Sciatic nerve (tissue), 2 donors: ENCODE measurements at regions not wholly inside any gene's neighbourhood (a gene's known extent, or its start where the extent isn't known, plus 50 kb on each side); places are given as distances from the start of the nearest gene placed in this dataset.
"Not testable (repeated sequence)": the region's sequence is repeated elsewhere in the genome, so short reads cannot be mapped to it uniquely, and the experiment has no call there.

ENCODE experiments used
- ATAC-seq: fragments of 200-7000 bp; cut with Tn5 transposase; one replicate; pipeline ENCODE4 v1.9.1; 2020; ENCODE audit warnings: mild to moderate bottlenecking, moderate library complexity
- DNase-seq: peaks from one replicate; pipeline ENCODE4 v3.0.0-alpha.2; 2020; ENCODE audit warnings: low spot score
- intact Hi-C: fragments of 100-400 bp; cut with DNase I; formaldehyde crosslinking; loops from one replicate; pipeline ENCODE4 v1.14.2; 2022
- donor health status: DM: no; HTN: no; CAD: no.
- donor health status: DM: no; HTN: no; CAD: no.

DNA sequence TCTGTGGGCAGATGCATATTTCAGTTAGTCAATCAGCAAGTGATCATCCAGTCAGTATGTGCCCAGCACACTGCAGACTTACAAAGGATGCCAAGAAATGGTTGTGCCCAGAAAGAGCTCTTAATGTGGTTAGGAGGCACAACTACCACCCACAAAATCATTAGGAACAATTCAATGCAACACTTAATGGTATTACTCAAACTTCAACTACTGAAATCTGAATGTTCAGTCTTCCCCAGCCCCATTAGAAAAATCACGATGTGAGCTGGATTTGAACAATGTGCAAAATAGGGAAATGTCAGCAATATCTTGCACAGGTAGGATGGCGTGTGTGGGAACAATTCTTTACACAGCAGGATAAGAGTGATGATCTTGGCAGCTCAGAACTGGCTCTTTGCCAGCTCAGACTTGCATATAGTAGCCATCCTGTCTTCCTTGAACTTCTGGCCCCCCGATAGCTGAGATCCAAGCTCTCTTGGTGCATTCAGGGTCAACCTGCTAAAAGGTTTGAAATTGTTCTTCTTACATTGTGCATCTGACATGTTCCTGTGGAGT lies 556.7 kb upstream of the HTR1E start:
- intact Hi-C loops, result no loop called here
- ATAC-seq, result no peak
- no peak for DNase-seq

DNA sequence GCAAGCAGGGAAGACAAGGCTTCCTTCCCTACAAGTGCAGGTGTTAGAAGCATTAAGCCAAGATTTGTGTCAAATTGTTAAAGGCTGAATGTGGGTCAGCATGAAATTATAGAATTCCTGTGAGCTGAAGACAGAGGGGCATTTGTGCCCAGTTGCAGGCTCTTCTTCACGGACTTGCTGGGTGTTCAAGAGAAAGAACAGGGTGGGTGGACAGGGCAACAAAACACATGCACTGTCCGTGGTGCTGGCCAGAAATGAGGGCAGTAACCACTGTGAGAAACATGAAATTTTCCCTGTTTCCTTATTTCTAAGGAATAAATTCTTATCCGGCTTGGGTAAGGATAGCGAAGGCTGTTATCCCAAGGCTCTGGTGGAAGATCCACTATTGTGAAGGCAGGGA lies 579.5 kb upstream of the HTR1E start:
- ATAC-seq (no peak), DNase-seq (no peak)
- intact Hi-C loops, result no loop called here

DNA sequence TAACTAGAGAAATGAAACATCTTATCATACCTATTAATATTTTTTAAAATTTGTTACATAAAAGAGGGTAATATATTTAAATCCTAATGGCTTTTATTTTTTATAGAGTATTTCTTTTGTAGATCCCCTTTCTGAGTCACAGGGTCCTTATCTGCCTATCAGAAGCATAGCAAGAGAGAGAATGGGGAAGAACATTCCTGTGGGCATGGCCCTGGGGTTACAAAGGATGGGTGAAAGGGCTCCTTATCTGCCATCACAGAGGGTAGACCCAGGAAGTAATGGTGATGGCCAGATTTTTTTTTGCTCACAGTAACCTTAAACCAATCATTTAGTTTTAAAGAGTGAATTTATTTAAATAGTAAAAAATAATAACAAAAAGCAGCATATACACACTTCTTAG lies 582.1 kb upstream of the HTR1E start:
- DNase-seq, result no peak
- no peak for ATAC-seq
- intact Hi-C loops, result no loop called here

- DNase-seq (no peak), ATAC-seq (no peak)
- intact Hi-C loops, result no loop called here
These were observed 605.4 kb upstream of the HTR1E start for GRCh38 chr6:86331919-86332318.

DNA sequence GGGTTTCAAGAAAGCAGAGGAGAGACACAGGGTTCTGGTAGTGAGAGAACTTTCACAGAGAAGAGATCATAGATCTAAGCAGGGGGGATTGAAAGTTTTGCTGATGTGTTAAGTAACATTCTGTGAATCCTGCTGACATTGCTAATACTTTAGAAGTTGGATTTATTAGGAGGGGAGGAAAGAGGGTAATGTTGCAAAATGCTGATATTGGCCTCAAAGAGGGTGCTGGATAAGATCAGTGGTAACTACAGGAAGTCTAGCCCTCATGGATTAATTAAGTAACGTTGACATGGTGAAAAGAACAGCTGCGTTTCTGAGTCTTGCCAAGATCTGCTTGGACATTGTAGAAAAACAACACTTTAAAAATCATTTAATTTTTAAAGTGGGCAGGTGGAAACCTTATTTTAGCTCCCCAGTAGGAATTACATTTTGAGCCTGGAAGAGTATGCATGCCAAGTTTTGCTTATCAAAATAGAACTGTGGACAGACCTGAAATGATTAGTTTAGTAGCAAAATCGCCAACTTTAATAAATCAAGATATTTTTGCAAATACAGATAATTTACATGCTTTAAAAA lies 606.0 kb upstream of the HTR1E start:
- intact Hi-C loops, result no loop called here
- DNase-seq (no peak), ATAC-seq (peak; percentile 74)

DNA sequence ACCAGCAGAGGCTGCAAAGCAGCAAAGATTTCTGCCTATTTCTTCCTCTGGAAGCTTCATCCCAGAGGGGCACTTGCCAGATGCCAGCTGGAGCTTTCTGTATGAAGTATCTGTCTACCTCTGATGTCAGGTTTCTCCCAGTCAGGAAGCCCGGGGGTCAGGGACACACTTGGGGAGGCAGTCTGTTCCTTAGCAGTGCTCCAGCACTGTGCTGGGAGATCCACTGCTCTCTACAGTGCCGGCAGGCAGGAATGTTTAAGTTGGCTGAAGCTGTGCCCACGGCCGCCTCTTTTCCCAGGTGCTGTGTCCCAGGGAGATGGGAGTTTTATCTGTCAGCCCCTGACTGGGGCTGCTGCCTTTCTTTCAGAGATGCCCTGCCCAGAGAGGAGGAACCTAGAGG lies 631.1 kb upstream of the HTR1E start:
- intact Hi-C loops, result no loop called here
- no peak for ATAC-seq
- no peak for DNase-seq

- DNase-seq, result no peak
- ATAC-seq, result no peak
- intact Hi-C loops, result no loop called here
These were observed 643.2 kb upstream of the SYNCRIP start for GRCh38 chr6:86285876-86286275.

DNA sequence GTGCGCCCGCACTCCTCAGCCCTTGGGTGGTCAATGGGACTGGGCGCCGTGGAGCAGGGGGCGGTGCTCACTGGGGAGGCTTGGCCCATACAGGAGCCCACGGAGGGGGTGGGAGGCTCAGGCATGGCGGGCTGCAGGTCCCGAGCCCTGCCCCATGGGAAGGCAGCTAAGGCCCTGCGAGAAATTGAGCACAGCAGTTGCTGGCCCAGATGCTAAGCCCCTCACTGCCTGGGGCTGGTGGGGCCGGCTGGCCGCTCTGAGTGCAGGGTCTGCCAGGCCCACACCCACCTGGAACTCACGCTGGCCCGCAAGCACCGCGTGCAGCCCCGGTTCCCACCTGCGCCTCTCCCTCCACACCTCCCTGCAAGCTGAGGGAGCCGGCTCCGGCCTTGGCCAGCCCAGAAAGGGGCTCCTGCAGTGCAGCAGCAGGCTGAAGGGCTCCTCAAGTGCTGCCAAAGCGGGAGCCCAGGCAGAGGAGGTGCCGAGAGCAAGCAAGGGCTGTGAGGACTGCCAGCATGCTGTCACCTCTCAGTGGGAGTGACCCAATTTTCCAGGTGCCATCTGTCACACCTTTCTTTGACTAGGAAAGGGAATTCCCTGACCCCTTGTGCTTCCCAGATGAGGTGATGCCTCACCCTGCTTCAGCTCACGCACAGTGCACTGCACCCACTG lies 642.3 kb upstream of the SYNCRIP start:
- intact Hi-C loops, ATAC-seq, DNase-seq: not testable (repeated sequence)

DNA sequence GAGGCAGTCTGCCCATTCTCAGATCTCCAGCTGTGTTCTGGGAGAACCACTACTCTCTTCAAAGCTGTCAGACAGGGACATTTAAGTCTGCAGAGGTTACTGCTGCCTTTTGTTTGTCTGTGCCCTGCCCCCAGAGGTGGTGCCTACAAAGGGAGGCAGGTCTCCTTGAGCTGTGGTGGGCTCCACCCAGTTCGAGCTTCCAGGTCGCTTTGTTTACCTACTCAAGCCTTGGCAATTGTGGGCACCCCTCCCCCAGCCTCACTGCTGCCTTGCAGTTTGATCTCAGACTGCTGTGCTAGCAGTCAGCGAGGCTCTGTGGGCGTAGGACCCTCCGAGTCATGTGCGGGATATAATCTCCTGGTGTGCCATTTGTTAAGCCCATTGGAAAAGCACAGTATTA lies 640.9 kb upstream of the SYNCRIP start:
- ATAC-seq, intact Hi-C loops, DNase-seq: not testable (repeated sequence)

DNA sequence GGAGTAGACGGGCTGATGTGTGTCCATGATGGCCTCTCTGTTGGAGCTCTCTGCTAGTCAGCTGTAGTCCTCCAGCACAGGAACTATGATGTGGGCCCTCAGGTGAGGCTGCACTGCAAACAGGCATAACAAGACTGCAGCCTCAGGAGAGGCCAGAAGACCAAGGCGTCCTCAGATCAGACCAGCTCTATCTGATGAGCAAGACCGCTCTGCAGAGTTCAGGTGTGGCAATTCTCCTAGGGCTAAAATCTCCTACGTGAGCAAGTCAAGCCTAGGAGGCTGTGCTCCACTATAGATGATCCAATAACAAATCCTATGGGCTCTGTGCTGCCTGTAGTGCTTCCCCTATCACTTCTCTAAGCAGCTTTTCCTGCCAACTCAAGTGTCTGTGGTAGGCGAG lies 633.4 kb upstream of the SYNCRIP start:
- intact Hi-C loops, result no loop called here
- DNase-seq, result no peak
- no peak for ATAC-seq

GRCh38 chr6:86273936-86274335 lies 631.2 kb upstream of the SYNCRIP start:
- DNase-seq (no peak), ATAC-seq (no peak)
- intact Hi-C loops, result no loop called here

DNA sequence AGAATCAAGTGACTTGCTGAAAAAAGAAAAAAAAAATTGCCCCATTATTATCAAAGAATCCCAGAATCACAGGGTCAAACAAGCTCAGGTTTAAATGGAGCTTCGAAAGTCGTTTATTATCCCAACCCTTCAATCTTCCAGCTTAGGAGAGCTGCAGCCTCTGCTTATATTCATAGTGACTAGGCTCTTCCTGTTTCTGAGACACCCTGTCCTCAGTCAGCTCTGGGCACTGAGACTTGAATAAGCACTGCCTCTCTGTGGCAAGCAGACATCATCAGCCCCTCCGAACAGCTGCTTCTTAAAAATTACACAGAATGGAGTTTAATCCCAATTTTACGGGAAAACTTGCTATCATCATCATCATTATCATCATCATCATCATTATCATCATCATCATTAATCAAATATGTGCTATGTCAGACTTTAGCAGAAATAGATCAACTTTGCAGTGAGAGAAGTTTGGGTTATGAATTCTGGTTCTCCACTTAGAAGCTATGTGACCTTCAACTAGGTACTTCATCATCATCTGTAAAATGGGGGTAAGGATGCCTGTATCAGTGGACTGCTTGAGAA lies 614.0 kb upstream of the SYNCRIP start:
- no peak for ATAC-seq
- no peak for DNase-seq
- intact Hi-C loops, result no loop called here

DNA sequence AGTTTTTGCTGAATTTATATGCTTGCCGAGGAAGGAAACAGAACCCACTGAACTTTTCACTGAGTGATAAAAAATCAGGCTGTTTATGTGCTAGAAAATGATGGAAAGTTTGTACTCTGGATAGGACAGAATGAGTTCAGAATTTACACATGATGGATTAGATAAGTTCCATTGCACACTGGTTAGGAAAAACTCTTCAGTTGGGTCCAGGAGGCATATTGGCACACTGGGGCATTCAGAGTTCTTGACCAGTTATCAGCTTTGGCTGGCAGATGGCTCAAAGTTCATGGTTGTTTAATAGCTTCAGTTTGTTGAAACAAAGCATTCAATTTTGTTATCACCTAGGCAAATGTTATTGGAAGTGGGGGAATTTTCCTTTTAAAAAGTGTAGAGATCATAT lies 613.3 kb upstream of the SYNCRIP start:
- ATAC-seq, result no peak
- intact Hi-C loops, result no loop called here
- DNase-seq, result no peak

DNA sequence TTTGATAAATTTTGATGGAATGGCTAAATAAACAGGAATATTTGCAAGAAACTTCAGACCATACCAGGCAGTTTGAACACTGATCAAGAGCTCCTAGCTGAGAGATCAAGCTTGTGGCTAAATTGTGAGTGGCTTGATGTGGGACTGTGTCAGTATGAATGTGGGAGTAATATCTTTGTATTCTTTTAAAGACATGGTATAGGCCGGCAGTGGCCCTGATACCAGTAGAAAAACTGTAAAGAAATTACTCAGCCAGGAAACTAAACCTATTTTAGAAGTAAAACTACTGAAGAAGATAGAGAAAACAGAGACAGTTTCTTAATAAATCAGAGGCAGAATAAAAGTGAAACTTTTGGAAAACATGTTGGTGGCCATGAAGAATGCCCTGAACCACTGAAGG lies 608.4 kb upstream of the SYNCRIP start:
- intact Hi-C loops, result no loop called here
- DNase-seq, result no peak
- no peak for ATAC-seq

GRCh38 chr6:86217906-86218305 lies 575.2 kb upstream of the SYNCRIP start:
- DNase-seq (no peak), ATAC-seq (no peak)
- intact Hi-C loops, result no loop called here

DNA sequence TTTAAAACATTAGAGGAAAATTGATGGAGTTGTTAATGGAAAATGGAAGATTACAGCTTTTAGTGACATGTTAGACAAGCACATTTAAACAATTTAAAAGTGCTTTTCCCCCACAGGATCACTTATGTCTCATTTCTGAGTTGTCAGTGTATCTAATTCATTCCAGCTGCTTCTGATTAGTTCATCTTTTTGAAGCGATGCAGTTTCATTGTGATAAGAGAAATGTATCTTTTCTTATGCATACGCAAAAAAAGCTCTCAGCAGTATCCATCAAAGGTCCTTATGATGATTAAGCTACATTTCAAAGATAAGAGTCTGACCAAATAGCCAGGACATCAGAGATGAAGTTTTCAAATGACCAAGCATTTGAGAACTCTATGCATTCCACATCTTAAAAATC lies 572.6 kb upstream of the SYNCRIP start:
- ATAC-seq (no peak), DNase-seq (no peak)
- intact Hi-C loops, result no loop called here

DNA sequence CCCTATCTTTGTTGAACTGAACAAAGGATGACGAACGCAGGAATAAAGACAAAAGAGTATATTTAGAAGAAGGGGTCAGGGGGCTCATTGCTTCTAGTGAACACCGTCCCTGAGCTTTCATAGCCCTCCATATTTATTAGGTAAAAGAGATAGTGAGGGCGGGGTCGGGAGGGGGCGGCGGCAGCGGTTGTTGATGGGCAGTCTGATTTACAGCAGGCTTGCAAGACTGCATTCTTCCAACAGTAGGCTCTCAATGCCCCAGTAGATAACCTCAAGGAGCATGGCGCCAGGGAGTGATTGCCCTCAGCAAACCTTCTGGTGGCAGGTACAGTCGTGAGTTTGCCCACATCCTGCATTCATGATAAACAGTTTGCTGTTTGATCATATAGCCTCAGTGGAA lies 563.3 kb upstream of the SYNCRIP start:
- intact Hi-C loops, result no loop called here
- DNase-seq (no peak), ATAC-seq (no peak)

- intact Hi-C loops, result no loop called here
- no peak for ATAC-seq
- no peak for DNase-seq
These were observed 560.4 kb upstream of the SYNCRIP start for GRCh38 chr6:86203044-86203443.

DNA sequence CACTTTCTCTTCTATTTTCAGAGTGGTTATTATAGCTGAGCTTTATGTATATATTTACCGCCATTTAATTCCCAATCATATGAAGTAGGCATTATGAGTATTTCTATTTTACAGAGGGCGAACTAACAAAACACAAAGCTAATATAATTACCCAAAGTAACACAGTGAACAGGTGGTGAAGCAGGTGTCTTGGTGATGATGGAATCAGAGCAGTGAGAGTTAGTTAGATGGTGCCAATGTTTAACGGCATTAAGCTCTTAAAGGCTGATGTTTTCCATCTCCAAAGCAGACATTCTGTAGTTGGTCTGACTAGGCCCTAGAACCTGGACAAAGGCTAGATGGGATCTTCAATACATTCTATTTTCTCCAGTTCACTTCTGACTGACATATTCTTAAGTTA lies 551.1 kb upstream of the SYNCRIP start:
- ATAC-seq, result no peak
- intact Hi-C loops, result no loop called here
- no peak for DNase-seq

DNA sequence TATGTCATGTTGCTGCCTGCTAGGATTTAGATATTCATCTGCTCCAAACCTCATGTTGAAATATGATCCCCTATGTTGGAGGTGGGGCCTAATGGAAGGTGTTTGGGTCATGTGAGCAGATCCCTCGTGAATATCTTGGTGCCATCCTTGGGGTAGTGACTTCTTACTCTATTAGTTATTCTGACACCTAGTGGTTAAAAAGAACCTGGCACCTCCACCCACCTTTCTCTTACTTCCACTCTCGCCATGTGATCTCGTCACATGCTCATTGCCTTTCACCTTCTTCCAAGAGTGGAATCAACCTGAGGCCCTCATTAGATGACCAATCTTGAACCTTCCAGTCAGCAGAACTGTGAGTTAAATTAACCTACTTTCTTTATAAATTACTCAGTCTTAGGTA lies 549.4 kb upstream of the SYNCRIP start:
- DNase-seq (no peak), ATAC-seq (no peak)
- intact Hi-C loops, result no loop called here

DNA sequence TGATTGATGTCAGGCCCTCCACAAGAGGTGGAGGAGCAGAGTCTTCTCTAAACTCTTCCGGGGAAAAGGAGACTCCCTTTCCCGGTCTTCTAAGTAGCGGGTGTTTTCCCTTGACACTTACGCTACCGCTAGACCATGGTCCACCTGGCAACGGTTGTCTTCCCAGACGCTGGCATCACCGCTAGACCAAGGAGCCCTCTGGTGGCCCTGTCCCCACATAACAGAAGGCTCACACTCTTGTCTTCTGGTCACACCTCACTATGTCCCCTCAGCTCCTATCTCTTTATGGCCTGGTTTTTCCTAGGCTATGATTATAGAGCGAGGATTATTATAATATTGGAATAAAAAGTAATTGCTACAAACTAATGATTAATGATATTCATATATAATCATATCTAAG lies 532.5 kb upstream of the SYNCRIP start:
- DNase-seq, ATAC-seq, intact Hi-C loops: not testable (repeated sequence)
